CD14-positive monocyte (primary cell): ENCODE measurements at regions not wholly inside any gene's neighbourhood (a gene's known extent, or its start where the extent isn't known, plus 50 kb on each side); places are given as distances from the start of the nearest gene placed in this dataset.

Experiments
- DNase-seq, 3 donors: peaks; one replicate each; pipeline ENCODE4 v3.0.0-alpha.2; 2011 to 2022
- H2AFZ ChIP-seq: 2 replicates; pipeline ENCODE4 v1.6.0; 2012; ENCODE audit warnings: mild to moderate bottlenecking, low read depth, low read length, inconsistent platforms; ENCODE audit not compliant: insufficient read depth, poor library complexity, severe bottlenecking
- H3K27ac ChIP-seq, 2 donors: 1 replicate in 1 of 2; 2 replicates in 1 of 2; pipeline ENCODE4 v1.5.1; 2012 to 2013; ENCODE audit warnings: low read length in 2 of 2, control low read depth in 1 of 2, inconsistent platforms in 1 of 2, low read depth in 1 of 2, mild to moderate bottlenecking in 1 of 2
- H3K27me3 ChIP-seq, 2 donors: one replicate each; pipeline versions ENCODE4 v1.6.0 to v1.6.1; 2011 to 2013; ENCODE audit warnings: low read length in 2 of 2; ENCODE audit not compliant: control insufficient read depth in 2 of 2, insufficient read depth in 2 of 2
- H3K36me3 ChIP-seq, 2 donors: replicated peaks in 1 of 2; 1 replicate in 1 of 2; 2 replicates in 1 of 2; pipeline versions ENCODE4 v1.5.1 to v1.6.1; 2012 to 2013; ENCODE audit warnings: low read length in 2 of 2, control low read depth in 1 of 2, inconsistent platforms in 1 of 2, mild to moderate bottlenecking in 1 of 2; ENCODE audit not compliant: insufficient read depth in 2 of 2, control insufficient read depth in 1 of 2
- H3K4me1 ChIP-seq, 2 donors: 1 replicate in 1 of 2; 2 replicates in 1 of 2; pipeline versions ENCODE4 v1.5.1 to v1.6.1; 2012 to 2013; ENCODE audit warnings: low read length in 2 of 2, control low read depth in 1 of 2, inconsistent platforms in 1 of 2, mild to moderate bottlenecking in 1 of 2, moderate library complexity in 1 of 2; ENCODE audit not compliant: insufficient read depth in 2 of 2, control insufficient read depth in 1 of 2
- H3K4me2 ChIP-seq: replicated peaks from 2 replicates; pipeline ENCODE3; 2012; ENCODE audit warnings: low read length, moderate library complexity, mild to moderate bottlenecking; ENCODE audit not compliant: poor library complexity, severe bottlenecking; ENCODE audit errors: extremely low read depth
- H3K4me3 ChIP-seq, 3 experiments: fragments of 200-600 bp in 1 of 3; sonication (generic) in 1 of 3; replicated peaks in 1 of 3; 1 replicate in 2 of 3; 2 replicates in 1 of 3; pipeline ENCODE4 v1.5.1; 2011 to 2013; ENCODE audit warnings: low read length in 3 of 3, mild to moderate bottlenecking in 3 of 3, control low read depth in 2 of 3, low read depth in 2 of 3, inconsistent platforms in 1 of 3, moderate library complexity in 1 of 3
- H3K79me2 ChIP-seq: 2 replicates; pipeline ENCODE4 v1.6.0; 2012; ENCODE audit warnings: mild to moderate bottlenecking, control low read depth, inconsistent platforms, low read length, moderate library complexity; ENCODE audit not compliant: insufficient read depth
- H3K9ac ChIP-seq: 2 replicates; pipeline ENCODE4 v1.6.0; 2017; ENCODE audit warnings: low read length, mild to moderate bottlenecking; ENCODE audit not compliant: insufficient read depth, poor library complexity, severe bottlenecking
- H3K9me3 ChIP-seq, 2 donors: replicated peaks in 1 of 2; 1 replicate in 1 of 2; 2 replicates in 1 of 2; pipeline versions ENCODE4 v1.5.1 to v1.6.1; 2012 to 2013; ENCODE audit warnings: low read length in 2 of 2, control low read depth in 1 of 2; ENCODE audit not compliant: control insufficient read depth in 1 of 2, insufficient read depth in 1 of 2
- H4K20me1 ChIP-seq: 2 replicates; pipeline ENCODE4 v1.6.0; 2012; ENCODE audit warnings: mild to moderate bottlenecking, low read length, control low read depth, moderate library complexity; ENCODE audit not compliant: insufficient read depth
- H3K27ac Mint-ChIP-seq, 7 donors: one replicate each; pipeline ENCODE4 v1.8.0; 2020; ENCODE audit warnings: mild to moderate bottlenecking in 7 of 7, mixed read lengths in 7 of 7, moderate library complexity in 6 of 7, inconsistent platforms in 2 of 7
- H3K27me3 Mint-ChIP-seq, 3 donors: one replicate each; pipeline ENCODE4 v1.8.0; 2021 to 2022; ENCODE audit warnings: low read depth in 3 of 3, mild to moderate bottlenecking in 3 of 3, mixed read lengths in 3 of 3, moderate library complexity in 3 of 3, inconsistent platforms in 1 of 3
- H3K36me3 Mint-ChIP-seq, 2 donors: one replicate each; pipeline ENCODE4 v1.8.0; 2020; ENCODE audit warnings: mixed read lengths in 2 of 2, inconsistent platforms in 1 of 2, mild to moderate bottlenecking in 1 of 2
- H3K4me1 Mint-ChIP-seq: one replicate; pipeline ENCODE4 v1.8.0; 2020; ENCODE audit warnings: mild to moderate bottlenecking, mixed read lengths
- H3K4me3 Mint-ChIP-seq, 2 donors: one replicate each; pipeline ENCODE4 v1.8.0; 2020; ENCODE audit warnings: mild to moderate bottlenecking in 2 of 2, mixed read lengths in 2 of 2, moderate library complexity in 1 of 2
- H3K9me3 Mint-ChIP-seq, 7 donors: one replicate each; pipeline ENCODE4 v1.8.0; 2020 to 2022; ENCODE audit warnings: mixed read lengths in 7 of 7, mild to moderate bottlenecking in 6 of 7, moderate library complexity in 6 of 7, inconsistent platforms in 2 of 7
- WGBS: methylation state at CpG from one replicate; pipeline ENCODE4 v1.1.5; 2013; ENCODE audit warnings: missing lambda C conversion rate; ENCODE audit not compliant: insufficient coverage; 5-methylcytosine and 5-hydroxymethylcytosine counted together
- intact Hi-C, 2 donors: fragments of 100-400 bp; cut with micrococcal nuclease; formaldehyde crosslinking; loops; one replicate each; pipeline versions ENCODE4 v1.15.0 to v1.15.1; 2023
- TF ChIP-seq, protein P1 (sequence below): fragments of 200-600 bp; IDR thresholded peaks from one replicate; pipeline ENCODE4 v1.8.0; 2022; ENCODE audit warnings: antibody characterized with exemption, mild to moderate bottlenecking

DNA sequence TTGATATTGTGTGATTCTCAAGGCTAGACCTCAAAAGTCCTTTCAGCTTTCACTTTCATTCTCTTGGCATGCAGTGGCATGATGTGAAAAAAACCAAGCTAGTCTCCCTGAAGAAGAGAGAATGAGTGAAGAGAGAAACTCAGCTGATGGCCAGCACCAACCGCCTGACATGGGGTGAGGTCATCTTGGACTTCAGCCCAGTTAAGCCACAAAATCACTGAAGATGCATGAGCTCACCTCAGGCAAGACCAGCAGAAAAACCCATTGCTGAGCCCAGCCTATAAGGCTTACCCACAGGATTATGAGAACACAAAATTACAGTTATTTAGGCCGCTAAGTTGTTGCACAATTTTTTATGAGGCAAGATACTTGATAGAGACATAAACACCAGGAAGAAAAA, 496.5 kb downstream of the TOX3 start:
- H3K36me3 ChIP-seq, result no peaks in the 10 kb centered on the region
- intact Hi-C loops, result no loop called here
- no peaks in the 10 kb centered on the region for H3K79me2 ChIP-seq
- no peak for DNase-seq
- H3K4me2 ChIP-seq, result no peak overlapping the region
- Mint-ChIP-seq H3K4me1 (no peaks in the 10 kb centered on the region), H3K36me3 (no peaks in the 10 kb centered on the region), H3K27ac (no peak overlapping the region), H3K9me3 (peaks cover 2 to 24% (median 7%) of the 10 kb centered on the region in 7 donors), H3K4me3 (no peak overlapping the region), H3K27me3 (peaks cover 0 to 2% (median 0%) of the 10 kb centered on the region in 3 donors)
- H3K4me3 ChIP-seq, result no peak overlapping the region
- H3K9ac ChIP-seq, result no peak overlapping the region
- H3K9me3 ChIP-seq, result peaks cover 8 to 14% of the 10 kb centered on the region in 2 donors
- no peak overlapping the region for H3K27ac ChIP-seq
- H3K27me3 ChIP-seq, result no peaks in the 10 kb centered on the region
- no peaks in the 10 kb centered on the region for H4K20me1 ChIP-seq
- TF ChIP-seq, protein P1, sequence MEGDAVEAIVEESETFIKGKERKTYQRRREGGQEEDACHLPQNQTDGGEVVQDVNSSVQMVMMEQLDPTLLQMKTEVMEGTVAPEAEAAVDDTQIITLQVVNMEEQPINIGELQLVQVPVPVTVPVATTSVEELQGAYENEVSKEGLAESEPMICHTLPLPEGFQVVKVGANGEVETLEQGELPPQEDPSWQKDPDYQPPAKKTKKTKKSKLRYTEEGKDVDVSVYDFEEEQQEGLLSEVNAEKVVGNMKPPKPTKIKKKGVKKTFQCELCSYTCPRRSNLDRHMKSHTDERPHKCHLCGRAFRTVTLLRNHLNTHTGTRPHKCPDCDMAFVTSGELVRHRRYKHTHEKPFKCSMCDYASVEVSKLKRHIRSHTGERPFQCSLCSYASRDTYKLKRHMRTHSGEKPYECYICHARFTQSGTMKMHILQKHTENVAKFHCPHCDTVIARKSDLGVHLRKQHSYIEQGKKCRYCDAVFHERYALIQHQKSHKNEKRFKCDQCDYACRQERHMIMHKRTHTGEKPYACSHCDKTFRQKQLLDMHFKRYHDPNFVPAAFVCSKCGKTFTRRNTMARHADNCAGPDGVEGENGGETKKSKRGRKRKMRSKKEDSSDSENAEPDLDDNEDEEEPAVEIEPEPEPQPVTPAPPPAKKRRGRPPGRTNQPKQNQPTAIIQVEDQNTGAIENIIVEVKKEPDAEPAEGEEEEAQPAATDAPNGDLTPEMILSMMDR, result no peak
- no CpG with 5 or more reads among the region's 2 CpGs for WGBS
- no peaks in the 10 kb centered on the region for H3K4me1 ChIP-seq
- H2AFZ ChIP-seq, result no peak overlapping the region

DNA sequence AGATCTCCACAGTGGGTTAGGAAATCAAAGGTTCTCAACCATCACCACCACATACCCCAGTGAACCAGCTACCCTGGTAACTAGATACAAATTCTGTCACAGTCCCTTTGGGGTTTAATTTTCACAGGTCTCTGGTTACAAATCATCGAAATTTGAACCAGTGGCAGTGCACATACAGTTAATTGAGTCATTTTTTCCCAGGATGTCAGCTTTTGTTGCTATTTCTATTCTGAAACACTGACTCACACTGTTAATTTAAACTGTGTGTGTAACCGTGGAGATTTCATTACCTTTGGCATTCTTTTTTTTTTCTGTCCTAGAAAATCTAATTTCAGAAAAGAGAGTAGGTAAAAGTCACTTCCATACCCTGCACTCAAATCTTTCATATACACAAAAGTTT, 511.5 kb downstream of the TOX3 start:
- peaks cover 0 to 7% (median 3%) of the 10 kb centered on the region in 7 donors for H3K9me3 Mint-ChIP-seq
- no peaks in the 10 kb centered on the region for H3K79me2 ChIP-seq
- H3K4me3 Mint-ChIP-seq, result no peak overlapping the region
- intact Hi-C loops, result no loop called here
- H3K4me2 ChIP-seq, result no peak overlapping the region
- no peaks in the 10 kb centered on the region for H3K27me3 Mint-ChIP-seq
- H3K27me3 ChIP-seq, result no peaks in the 10 kb centered on the region
- H3K4me1 Mint-ChIP-seq, result no peaks in the 10 kb centered on the region
- no peak overlapping the region for H3K9ac ChIP-seq
- no peaks in the 10 kb centered on the region for H3K36me3 Mint-ChIP-seq
- H3K27ac ChIP-seq, result no peak overlapping the region
- no peak overlapping the region for H2AFZ ChIP-seq
- H3K4me1 ChIP-seq, result no peaks in the 10 kb centered on the region
- no peak for DNase-seq
- peaks cover 0 to 7% of the 10 kb centered on the region in 2 donors for H3K9me3 ChIP-seq
- TF ChIP-seq, protein P1, result no peak
- no peaks in the 10 kb centered on the region for H4K20me1 ChIP-seq
- H3K4me3 ChIP-seq, result no peak overlapping the region
- no peak overlapping the region for H3K27ac Mint-ChIP-seq
- WGBS, result no CpG with 5 or more reads among the region's 2 CpGs
- H3K36me3 ChIP-seq, result no peaks in the 10 kb centered on the region
